GM21360 (cell line): ENCODE measurements at regions not wholly inside any gene's neighbourhood (a gene's known extent, or its start where the extent isn't known, plus 50 kb on each side); places are given as distances from the start of the nearest gene placed in this dataset.
"Not testable (repeated sequence)": the region's sequence is repeated elsewhere in the genome, so short reads cannot be mapped to it uniquely, and the experiment has no call there.

Experiments used
- ATAC-seq: cut with Tn5 transposase; IDR thresholded peaks from one replicate; pipeline ENCODE4 v1.9.1; 2021; ENCODE audit warnings: mild to moderate bottlenecking, moderate library complexity; ENCODE audit not compliant: unreplicated experiment

DNA sequence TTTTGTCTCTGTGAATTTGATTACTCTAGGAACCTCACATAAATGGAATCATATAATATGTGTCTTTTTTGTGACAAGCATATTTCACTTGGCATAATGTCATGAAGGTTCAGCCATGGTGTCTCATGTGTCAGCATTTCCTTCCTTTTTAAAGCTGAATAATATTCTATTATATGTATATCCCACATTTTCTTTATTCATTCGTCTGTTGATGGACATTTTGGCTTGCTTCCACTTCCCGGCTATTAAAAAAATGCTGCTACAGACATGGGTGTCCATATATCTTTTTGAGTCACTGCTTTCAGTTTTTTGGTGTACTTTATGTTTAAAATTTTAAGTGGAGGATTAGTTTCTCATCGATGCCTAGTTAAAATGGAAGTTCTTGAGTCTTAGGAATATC is 59.8 kb upstream of the C5orf63 start:
- no peak for ATAC-seq

DNA sequence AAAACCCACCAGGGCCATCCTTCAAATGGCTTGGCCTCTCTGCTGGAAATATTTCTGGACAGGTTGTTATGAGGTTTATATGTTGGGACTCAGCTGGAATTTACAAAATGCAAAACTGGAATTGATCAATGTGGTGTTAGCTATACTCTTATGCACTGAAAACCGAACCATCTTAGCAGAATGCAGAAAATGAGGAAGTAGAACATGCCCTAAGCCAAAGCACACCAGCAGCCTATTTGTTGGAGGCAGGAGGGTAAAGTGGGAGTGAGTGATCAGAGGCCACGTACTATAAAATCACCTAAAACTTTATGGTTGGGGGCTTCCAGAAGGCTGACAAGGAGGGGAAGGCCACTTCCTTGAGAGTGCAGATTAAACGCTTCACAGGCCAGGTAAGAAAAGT is 63.6 kb upstream of the C5orf63 start:
- no peak for ATAC-seq

- ATAC-seq: no peak
These were observed 70.4 kb upstream of the C5orf63 start for GRCh38 chr5:127143722-127144121.

- ATAC-seq: no peak
These were observed 79.7 kb upstream of the C5orf63 start for GRCh38 chr5:127153031-127153430.

- no peak for ATAC-seq
These were observed 80.2 kb upstream of the C5orf63 start for GRCh38 chr5:127153521-127153920.

- no peak for ATAC-seq
These were observed 90.4 kb upstream of the C5orf63 start for GRCh38 chr5:127163750-127164149.

- ATAC-seq: no peak
These were observed 97.8 kb upstream of the C5orf63 start for GRCh38 chr5:127170918-127171600.

- ATAC-seq: no peak
These were observed 103.5 kb upstream of the C5orf63 start for GRCh38 chr5:127176769-127177168.

DNA sequence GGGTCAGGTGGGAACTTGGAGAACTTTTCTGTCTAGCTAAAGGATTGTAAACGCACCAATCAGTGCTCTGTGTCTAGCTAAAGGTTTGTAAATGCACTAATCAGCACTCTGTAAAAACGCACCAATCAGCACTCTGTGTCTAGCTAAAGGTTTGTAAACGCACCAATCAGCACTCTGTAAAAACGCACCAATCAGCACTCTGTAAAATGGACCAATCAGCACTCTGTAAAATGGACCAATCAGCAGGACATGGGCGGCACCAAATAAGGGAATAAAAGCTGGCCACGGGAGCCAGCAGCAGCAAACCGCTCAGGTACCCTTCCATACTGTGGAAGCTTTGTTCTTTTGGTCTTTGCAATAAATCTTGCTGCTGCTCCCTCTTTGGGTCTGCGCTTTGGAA is 108.0 kb upstream of the MEGF10 start:
- ATAC-seq: not testable (repeated sequence)

GRCh38 chr5:127183332-127183731 is 107.3 kb upstream of the MEGF10 start:
- no peak for ATAC-seq

GRCh38 chr5:127184851-127185250 is 105.7 kb upstream of the MEGF10 start:
- ATAC-seq: no peak

GRCh38 chr5:127186657-127187056 is 103.9 kb upstream of the MEGF10 start:
- no peak for ATAC-seq

- no peak for ATAC-seq
These were observed 102.9 kb upstream of the MEGF10 start for GRCh38 chr5:127187706-127188105.

DNA sequence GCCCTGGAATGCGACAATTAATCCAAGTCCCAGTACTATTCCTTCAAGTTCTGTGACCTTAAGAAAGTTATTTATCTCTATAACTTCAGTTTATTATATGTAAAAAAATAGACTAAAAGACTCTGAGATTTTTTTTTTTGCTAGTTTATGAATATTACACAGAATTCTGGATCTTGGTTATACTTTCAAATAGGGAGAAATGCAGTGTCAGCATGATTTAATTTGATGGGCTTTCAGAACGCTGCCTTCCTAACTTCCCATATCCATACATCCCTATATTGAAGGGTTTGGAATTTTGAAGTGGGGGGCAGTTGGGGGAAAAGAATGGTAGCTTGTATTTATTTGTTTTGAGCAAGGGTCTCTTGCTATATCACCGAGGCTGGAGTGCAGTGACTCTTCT is 98.4 kb upstream of the MEGF10 start:
- ATAC-seq: no peak

DNA sequence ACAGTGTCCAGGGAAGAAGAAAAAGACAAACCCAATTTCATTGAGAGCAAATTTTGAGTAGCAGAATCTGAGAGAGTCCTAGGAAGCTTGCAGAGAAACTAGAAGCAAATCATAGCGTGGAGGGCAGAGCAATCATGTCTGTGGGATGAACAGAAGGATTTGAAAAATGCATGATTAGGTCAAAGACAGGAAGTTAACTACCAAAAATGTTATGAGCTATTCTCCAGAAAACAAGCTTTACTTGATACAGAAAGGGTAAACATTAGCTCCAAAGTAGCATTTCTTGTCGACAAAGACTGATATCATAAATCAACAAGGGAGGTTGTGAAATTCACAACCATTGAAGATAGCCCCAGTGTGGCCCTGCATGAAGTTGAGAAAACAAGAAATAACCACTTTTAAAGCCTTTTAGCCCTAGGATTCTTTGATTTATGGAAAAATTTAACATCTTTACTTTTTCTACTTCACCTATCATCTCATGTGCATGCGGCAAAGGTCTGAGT is 97.7 kb upstream of the MEGF10 start:
- ATAC-seq: no peak

- no peak for ATAC-seq
These were observed 94.6 kb upstream of the MEGF10 start for GRCh38 chr5:127196042-127196441.

DNA sequence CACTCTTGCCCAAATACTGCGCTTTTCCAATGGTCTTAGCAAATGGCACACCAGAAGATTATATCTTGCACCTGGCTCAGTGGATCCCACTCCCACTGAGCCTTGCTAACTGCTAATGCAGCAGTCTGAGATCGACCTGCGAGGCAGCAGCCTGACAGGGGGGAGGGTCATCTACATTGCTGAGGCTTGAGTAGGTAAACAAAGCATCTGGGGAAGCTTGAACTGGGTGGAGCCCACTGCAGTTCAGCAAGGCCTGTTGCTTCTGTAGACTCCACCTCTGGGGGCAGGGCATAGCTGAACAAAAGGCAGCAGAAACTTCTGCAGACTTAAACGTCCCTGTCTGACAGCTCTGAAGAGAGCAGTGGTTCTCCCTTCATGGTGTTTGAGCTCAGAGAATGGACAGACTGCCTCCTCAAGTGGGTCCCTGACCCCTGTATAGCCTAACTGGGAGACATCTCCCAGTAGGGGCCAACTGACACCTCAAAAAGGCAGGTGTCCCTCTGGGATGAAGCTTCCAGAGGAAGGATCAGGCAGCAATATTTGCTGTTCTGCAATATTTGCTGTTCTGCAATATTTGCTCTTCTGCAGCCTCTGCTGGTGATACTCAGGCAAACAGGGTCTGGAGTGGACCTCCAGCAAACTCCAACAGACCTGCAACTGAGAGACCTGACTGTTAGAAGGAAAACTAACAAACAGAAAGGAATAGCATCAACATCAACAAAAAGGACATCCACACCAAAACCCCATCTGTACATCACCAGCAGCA is 93.0 kb upstream of the MEGF10 start:
- not testable (repeated sequence) for ATAC-seq

DNA sequence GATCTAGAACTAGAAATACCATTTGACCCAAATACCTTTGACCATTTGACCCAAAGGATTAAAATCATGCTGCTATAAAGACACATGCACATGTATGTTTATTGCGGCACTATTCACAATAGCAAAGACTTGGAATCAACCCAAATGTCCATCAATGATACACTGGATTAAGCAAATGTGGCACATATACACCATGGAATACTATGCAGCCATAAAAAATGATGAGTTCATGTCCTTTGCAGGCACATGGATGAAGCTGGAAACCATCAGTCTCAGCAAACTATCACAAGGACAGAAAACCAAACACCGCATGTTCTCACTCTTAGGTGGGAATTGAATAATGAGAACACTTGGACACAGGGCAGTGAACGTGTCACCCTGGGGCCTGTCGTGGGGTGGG is 87.9 kb upstream of the MEGF10 start:
- not testable (repeated sequence) for ATAC-seq

- no peak for ATAC-seq
These were observed 86.8 kb upstream of the MEGF10 start for GRCh38 chr5:127203818-127204217.

DNA sequence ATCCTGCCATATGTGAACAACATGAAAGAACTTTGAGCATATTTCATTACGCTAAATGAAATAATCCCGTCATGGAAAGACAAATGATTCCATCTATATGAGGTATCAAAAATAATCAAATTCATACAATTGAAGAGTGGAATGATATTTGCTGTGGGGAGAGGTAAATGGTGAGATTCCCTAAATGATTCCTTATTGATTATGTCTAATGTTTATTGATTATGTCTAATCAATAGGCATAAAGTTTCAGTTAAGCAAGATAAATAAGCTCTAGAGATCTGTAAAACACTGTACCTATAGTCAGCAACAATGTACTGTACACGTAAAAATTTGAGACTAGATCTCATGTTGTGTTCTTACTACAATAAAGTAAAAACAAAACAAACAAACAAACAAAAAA is 85.4 kb upstream of the MEGF10 start:
- no peak for ATAC-seq

- no peak for ATAC-seq
These were observed 84.1 kb upstream of the MEGF10 start for GRCh38 chr5:127206320-127207113.

- no peak for ATAC-seq
These were observed 80.6 kb upstream of the MEGF10 start for GRCh38 chr5:127210042-127210441.
